GM18505 (cell line): ENCODE measurements at regions not wholly inside any gene's neighbourhood (a gene's known extent, or its start where the extent isn't known, plus 50 kb on each side); places are given as distances from the start of the nearest gene placed in this dataset.

Experiments used
- ATAC-seq: cut with Tn5 transposase; IDR thresholded peaks from one replicate; pipeline ENCODE4 v1.9.1; 2021; ENCODE audit not compliant: unreplicated experiment
- POLR2A ChIP-seq: IDR thresholded peaks from 4 replicates; pipeline ENCODE4 v1.6.1; 2011; ENCODE audit warnings: borderline replicate concordance; ENCODE audit not compliant: insufficient read depth, insufficient read length; ENCODE audit errors: extremely low read depth

- no peak for TF ChIP-seq POLR2A
- ATAC-seq, result no peak
Measured at GRCh38 chr6:23003671-23004467, 434.5 kb downstream of the HDGFL1 start.

GRCh38 chr6:23006656-23007055, 437.3 kb downstream of the HDGFL1 start:
- ATAC-seq, result no peak
- no peak for TF ChIP-seq POLR2A

GRCh38 chr6:23011615-23012014, 442.2 kb downstream of the HDGFL1 start:
- ATAC-seq, result no peak

GRCh38 chr6:23013776-23014175, 444.4 kb downstream of the HDGFL1 start:
- TF ChIP-seq POLR2A, result no peak
- no peak for ATAC-seq

More at GRCh38 chr6:23011615-23012014, 442.2 kb downstream of the HDGFL1 start:
- no peak for TF ChIP-seq POLR2A

GRCh38 chr6:23016696-23017095, 447.3 kb downstream of the HDGFL1 start:
- ATAC-seq, result no peak
- TF ChIP-seq POLR2A, result no peak

GRCh38 chr6:23021487-23021886, 452.1 kb downstream of the HDGFL1 start:
- no peak for ATAC-seq

GRCh38 chr6:23027281-23027680, 457.9 kb downstream of the HDGFL1 start:
- ATAC-seq, result no peak
- no peak for TF ChIP-seq POLR2A

More at GRCh38 chr6:23021487-23021886, 452.1 kb downstream of the HDGFL1 start:
- TF ChIP-seq POLR2A, result no peak

GRCh38 chr6:23031986-23032385, 462.6 kb downstream of the HDGFL1 start:
- ATAC-seq, result no peak
- no peak for TF ChIP-seq POLR2A

GRCh38 chr6:23034926-23035325, 465.6 kb downstream of the HDGFL1 start:
- ATAC-seq, result no peak
- TF ChIP-seq POLR2A, result no peak

GRCh38 chr6:23036406-23036983, 467.1 kb downstream of the HDGFL1 start:
- no peak for TF ChIP-seq POLR2A

GRCh38 chr6:23040899-23041298, 471.5 kb downstream of the HDGFL1 start:
- no peak for ATAC-seq
- no peak for TF ChIP-seq POLR2A

More at GRCh38 chr6:23036406-23036983, 467.1 kb downstream of the HDGFL1 start:
- ATAC-seq, result no peak

- no peak for TF ChIP-seq POLR2A
- no peak for ATAC-seq
Measured at GRCh38 chr6:23045280-23045679, 475.9 kb downstream of the HDGFL1 start.

- TF ChIP-seq POLR2A, result no peak
- ATAC-seq, result no peak
Measured at GRCh38 chr6:23055523-23055922, 486.2 kb downstream of the HDGFL1 start.

GRCh38 chr6:23073821-23074220, 504.5 kb downstream of the HDGFL1 start:
- TF ChIP-seq POLR2A, result no peak

GRCh38 chr6:23077772-23078171, 508.4 kb downstream of the HDGFL1 start:
- no peak for TF ChIP-seq POLR2A

More at GRCh38 chr6:23073821-23074220, 504.5 kb downstream of the HDGFL1 start:
- no peak for ATAC-seq

GRCh38 chr6:23081701-23082100, 512.3 kb downstream of the HDGFL1 start:
- no peak for TF ChIP-seq POLR2A
- no peak for ATAC-seq

More at GRCh38 chr6:23077772-23078171, 508.4 kb downstream of the HDGFL1 start:
- no peak for ATAC-seq
